Activated T-helper 1 cell treated with anti-CD3 and anti-CD28 coated beads, Interleukin-12 subunit alpha, Interleukin-12 subunit beta, Interleukin-2, Interleukin-4 antibody, amounts not matched to agents 30 ng/mL and 10 ng/mL and 1 ng/mL, durations not matched to agents 14 hours and 24 hours and 36 hours (primary cell): ENCODE measurements at regions not wholly inside any gene's neighbourhood (a gene's known extent, or its start where the extent isn't known, plus 50 kb on each side); places are given as distances from the start of the nearest gene placed in this dataset.

Source experiments
- DNase-seq: peaks from one replicate; pipeline ENCODE4 v3.0.0; 2021; ENCODE audit warnings: low spot score
- H3K27ac Mint-ChIP-seq: one replicate; pipeline ENCODE4 v1.8.0; 2021; ENCODE audit warnings: mild to moderate bottlenecking, mixed read lengths
- H3K27me3 Mint-ChIP-seq: one replicate; pipeline ENCODE4 v1.8.0; 2022; ENCODE audit warnings: mild to moderate bottlenecking, moderate library complexity, mixed read lengths; ENCODE audit not compliant: insufficient read depth
- H3K36me3 Mint-ChIP-seq: one replicate; pipeline ENCODE4 v1.8.0; 2021; ENCODE audit warnings: low read depth, mixed read lengths
- H3K4me1 Mint-ChIP-seq: one replicate; pipeline ENCODE4 v1.8.0; 2021; ENCODE audit warnings: low read depth, mixed read lengths
- H3K4me3 Mint-ChIP-seq: one replicate; pipeline ENCODE4 v1.8.0; 2021; ENCODE audit warnings: mild to moderate bottlenecking, moderate library complexity, mixed read lengths
- H3K9me3 Mint-ChIP-seq: one replicate; pipeline ENCODE4 v1.8.0; 2021; ENCODE audit warnings: mixed read lengths
- intact Hi-C: fragments of 100-400 bp; cut with micrococcal nuclease; formaldehyde crosslinking; loops from one replicate; pipeline ENCODE4 v1.15.1; 2024

DNA sequence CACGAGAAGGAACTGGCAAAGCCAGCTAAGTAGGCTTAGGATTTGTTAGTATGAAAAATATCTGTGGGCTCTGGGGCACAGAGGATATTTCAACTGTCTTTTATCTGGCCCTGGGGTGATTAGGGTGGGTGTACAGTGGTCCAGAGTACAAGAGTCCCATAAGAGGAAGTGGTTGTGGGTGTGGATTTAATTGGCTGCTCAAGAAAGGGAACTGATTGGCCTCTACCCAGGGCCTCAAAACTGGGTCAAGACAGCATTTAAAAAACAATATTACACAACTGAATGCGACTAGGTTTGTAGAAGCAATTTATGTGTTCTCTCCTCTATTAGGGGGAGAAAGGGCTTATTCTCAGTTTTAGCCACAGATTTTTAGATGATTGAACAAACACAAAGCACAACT, 1353.4 kb upstream of the WWC1 start:
- DNase-seq, result no peak
- intact Hi-C loops, result no loop called here
- H3K27me3 Mint-ChIP-seq, result no peaks in the 10 kb centered on the region
- H3K4me1 Mint-ChIP-seq, result no peaks in the 10 kb centered on the region
- H3K27ac Mint-ChIP-seq, result no peak overlapping the region
- H3K9me3 Mint-ChIP-seq, result peaks cover 18% of the 10 kb centered on the region
- H3K36me3 Mint-ChIP-seq, result no peaks in the 10 kb centered on the region
- H3K4me3 Mint-ChIP-seq, result no peak overlapping the region

DNA sequence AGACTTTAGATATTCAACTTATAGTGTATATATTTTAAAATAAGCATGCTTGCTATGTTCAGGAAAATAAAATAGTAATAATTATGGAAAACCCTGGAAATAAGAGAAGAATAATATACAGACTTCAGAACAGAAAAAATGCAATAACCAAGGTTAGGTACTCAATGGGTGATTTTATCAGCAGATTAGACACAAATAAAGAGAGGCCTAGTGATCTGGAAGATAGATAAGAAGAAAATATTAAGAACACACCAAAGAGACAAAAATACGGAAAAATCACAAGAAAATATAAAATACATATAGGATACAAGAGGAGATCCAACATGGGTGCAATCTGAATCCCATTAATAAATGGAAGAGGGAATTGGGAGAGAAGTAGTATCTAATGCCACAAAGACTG, 1348.5 kb upstream of the WWC1 start:
- no peak for DNase-seq
- Mint-ChIP-seq H3K36me3 (no peaks in the 10 kb centered on the region), H3K9me3 (peaks cover 17% of the 10 kb centered on the region), H3K27ac (no peak overlapping the region), H3K27me3 (no peaks in the 10 kb centered on the region), H3K4me1 (no peaks in the 10 kb centered on the region), H3K4me3 (no peak overlapping the region)
- intact Hi-C loops, result no loop called here

DNA sequence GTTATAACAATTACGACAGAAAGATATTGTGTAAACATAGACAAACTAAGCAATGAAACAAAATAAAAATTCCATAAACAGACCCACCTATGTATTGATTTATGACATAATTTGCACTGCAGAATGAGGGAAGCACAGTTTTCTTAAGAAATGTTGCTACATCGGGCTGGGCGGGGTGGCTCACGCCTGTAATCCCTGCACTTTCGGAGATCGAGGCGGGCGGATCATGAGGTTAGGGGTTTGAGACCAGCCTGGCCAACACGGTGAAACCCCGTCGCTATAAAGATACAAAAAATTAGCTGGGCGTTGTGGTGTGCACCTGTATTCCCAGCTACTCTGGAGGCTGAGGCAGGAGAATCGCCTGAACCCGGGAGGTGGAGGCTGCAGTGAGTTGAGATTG, 1344.4 kb upstream of the WWC1 start:
- Mint-ChIP-seq H3K27me3 (no peaks in the 10 kb centered on the region), H3K36me3 (no peaks in the 10 kb centered on the region), H3K4me1 (no peaks in the 10 kb centered on the region), H3K27ac (no peak overlapping the region), H3K4me3 (no peak overlapping the region), H3K9me3 (peaks cover 11% of the 10 kb centered on the region)
- DNase-seq, result no peak
- intact Hi-C loops, result no loop called here

DNA sequence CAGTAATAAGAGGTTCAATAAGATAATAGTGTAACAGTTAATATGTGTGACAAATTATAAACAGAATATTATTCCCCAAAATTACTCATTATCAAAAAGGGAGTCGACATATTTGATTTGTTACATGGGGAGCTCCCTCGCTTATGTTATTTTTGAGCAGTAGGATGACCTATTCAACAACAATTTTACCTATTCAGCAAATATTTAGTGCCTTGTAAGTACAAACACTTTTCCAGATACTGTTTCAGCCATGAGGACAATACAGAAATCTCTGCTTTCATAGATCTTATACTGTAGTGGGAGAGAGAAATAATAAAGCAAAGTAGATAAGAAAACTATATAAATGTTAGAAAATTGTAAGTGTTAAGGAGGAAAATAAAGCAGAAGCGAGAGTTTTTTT, 1342.8 kb upstream of the WWC1 start:
- DNase-seq, result no peak
- Mint-ChIP-seq H3K4me1 (no peaks in the 10 kb centered on the region), H3K27ac (no peak overlapping the region), H3K36me3 (no peaks in the 10 kb centered on the region), H3K4me3 (no peak overlapping the region), H3K9me3 (no peaks in the 10 kb centered on the region), H3K27me3 (no peaks in the 10 kb centered on the region)
- intact Hi-C loops, result no loop called here

DNA sequence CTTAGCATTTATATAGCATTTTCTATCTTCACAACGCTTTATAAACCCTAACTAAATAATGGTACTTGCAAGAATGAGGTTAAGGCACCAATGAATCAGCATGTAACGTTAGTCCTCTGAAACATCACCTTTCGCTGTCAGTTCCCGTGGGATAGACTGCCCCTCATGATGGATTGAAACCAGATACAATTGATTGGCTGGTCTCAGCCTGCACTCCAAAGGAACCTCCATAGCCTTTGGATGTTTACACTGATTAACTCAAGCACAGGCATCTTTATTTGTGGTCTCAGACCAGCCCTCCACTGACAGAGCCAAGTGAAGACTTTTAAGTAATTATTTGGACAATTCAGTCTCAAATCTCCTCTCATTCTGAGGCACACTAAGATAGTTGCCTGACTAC, 1339.4 kb upstream of the WWC1 start:
- DNase-seq, result no peak
- intact Hi-C loops, result no loop called here
- no peaks in the 10 kb centered on the region for H3K4me1 Mint-ChIP-seq
- no peak overlapping the region for H3K27ac Mint-ChIP-seq
- H3K4me3 Mint-ChIP-seq, result no peak overlapping the region
- no peaks in the 10 kb centered on the region for H3K36me3 Mint-ChIP-seq
- H3K9me3 Mint-ChIP-seq, result no peaks in the 10 kb centered on the region
- no peaks in the 10 kb centered on the region for H3K27me3 Mint-ChIP-seq

DNA sequence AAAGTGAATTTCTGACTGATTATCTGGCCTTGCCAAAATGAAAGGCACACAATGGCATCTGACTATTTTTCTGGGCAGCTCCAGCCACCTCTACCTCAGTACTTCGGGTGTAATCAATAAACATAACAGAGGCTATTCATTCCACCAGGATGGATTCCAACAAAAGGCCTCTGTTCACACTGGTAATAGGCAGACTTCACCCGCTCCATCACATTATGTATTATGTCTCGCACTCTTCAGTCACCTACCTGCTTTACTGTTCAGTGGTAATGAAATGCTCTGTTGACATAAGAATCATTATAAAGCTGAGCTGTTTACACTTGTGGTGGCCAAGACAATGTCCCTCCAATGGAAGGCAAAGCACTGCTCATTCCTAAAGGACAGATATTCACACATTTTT, 1333.7 kb upstream of the WWC1 start:
- Mint-ChIP-seq H3K9me3 (no peaks in the 10 kb centered on the region), H3K36me3 (no peaks in the 10 kb centered on the region), H3K4me1 (no peaks in the 10 kb centered on the region), H3K27ac (no peak overlapping the region), H3K27me3 (no peaks in the 10 kb centered on the region), H3K4me3 (no peak overlapping the region)
- DNase-seq, result no peak
- intact Hi-C loops, result no loop called here

DNA sequence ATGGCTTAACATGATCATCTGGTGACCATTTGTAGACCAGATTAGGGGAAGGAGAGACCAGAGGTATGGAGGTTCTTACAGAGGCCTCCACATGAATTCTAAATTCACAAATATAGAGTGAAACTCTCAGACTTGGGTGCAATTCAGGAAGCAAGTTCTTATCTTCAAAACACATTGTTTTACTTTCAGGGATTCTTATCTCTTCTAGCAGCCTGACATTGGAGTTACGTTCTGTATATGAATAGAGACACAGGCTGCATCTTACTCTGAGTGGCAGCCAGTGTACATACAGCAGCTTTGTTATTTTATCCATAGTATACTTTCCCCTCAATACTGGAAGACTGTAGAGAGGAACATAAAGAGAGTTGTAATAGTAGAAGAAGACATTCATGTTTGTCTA, 1331.7 kb upstream of the WWC1 start:
- H3K27ac Mint-ChIP-seq, result no peak overlapping the region
- no peaks in the 10 kb centered on the region for H3K4me1 Mint-ChIP-seq

DNA sequence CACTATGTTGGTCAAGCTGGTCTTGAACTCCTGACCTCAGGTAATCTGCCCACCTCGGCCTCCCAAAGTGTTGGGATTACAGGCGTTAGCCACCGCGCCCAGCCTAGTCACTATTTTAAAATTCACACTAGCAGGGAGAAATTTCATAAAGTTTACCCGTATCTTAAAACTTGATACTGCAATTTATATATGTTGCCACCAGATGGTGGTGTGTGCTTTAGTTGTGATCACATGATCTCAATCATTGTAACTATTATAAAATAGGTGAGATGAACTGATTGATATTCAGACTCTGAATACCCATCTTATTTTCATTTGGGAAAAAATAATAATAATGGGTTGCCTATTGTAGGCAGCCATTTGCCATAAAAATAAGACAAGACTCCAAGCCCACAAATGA, 1330.4 kb upstream of the WWC1 start:
- DNase-seq, result no peak
- Mint-ChIP-seq H3K4me3 (no peak overlapping the region), H3K27ac (no peak overlapping the region), H3K27me3 (no peaks in the 10 kb centered on the region), H3K9me3 (peaks cover 5% of the 10 kb centered on the region), H3K36me3 (no peaks in the 10 kb centered on the region), H3K4me1 (no peaks in the 10 kb centered on the region)
- intact Hi-C loops, result no loop called here

More for the DNA sequence above, 1331.7 kb upstream of the WWC1 start:
- DNase-seq, result no peak
- no peaks in the 10 kb centered on the region for H3K27me3 Mint-ChIP-seq
- H3K36me3 Mint-ChIP-seq, result no peaks in the 10 kb centered on the region
- intact Hi-C loops, result no loop called here
- no peaks in the 10 kb centered on the region for H3K9me3 Mint-ChIP-seq
- H3K4me3 Mint-ChIP-seq, result no peak overlapping the region

DNA sequence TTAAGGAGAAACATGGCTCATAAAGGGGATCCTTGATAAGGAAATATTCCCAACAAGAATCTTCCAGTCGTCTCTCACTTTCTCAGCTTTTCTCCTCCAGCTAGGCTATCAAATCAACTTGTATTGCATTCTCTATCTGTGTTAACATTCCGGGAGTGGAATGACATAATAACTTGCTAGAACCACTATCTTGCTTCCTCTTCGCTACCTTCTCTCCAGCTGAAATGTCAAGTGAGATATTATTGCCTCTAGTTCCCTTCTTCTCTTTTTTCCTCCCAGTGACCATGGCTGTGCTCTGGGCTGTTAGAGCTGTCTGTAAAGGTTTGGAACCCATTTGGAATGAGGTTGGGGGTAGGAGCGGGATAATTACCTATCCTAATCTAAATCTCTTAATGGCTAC, 1329.5 kb upstream of the WWC1 start:
- Mint-ChIP-seq H3K9me3 (peaks cover 7% of the 10 kb centered on the region), H3K36me3 (no peaks in the 10 kb centered on the region), H3K27ac (no peak overlapping the region), H3K27me3 (no peaks in the 10 kb centered on the region), H3K4me1 (no peaks in the 10 kb centered on the region), H3K4me3 (no peak overlapping the region)
- intact Hi-C loops, result no loop called here
- no peak for DNase-seq

DNA sequence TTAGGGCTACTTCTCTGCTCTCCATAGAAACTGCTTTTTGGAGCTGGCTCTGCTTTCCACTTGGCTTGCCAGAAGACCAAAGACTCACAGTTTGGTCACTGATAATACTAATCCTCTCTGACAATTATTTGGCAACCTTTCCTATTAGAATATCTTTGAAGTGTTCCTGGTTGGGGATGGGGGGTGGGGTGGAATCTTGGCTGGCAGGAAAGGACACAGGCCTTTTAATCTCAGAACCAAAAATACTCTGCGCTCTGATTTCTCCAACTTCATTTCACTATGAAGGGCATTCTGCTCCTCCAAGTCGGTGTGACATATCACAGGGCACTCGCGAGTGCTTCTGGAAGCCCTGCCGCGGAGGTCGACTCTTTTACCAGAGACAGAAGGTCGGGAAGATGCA, 1329.0 kb upstream of the WWC1 start:
- no peaks in the 10 kb centered on the region for H3K27me3 Mint-ChIP-seq
- peaks cover 7% of the 10 kb centered on the region for H3K9me3 Mint-ChIP-seq
- H3K4me3 Mint-ChIP-seq, result no peak overlapping the region

DNA sequence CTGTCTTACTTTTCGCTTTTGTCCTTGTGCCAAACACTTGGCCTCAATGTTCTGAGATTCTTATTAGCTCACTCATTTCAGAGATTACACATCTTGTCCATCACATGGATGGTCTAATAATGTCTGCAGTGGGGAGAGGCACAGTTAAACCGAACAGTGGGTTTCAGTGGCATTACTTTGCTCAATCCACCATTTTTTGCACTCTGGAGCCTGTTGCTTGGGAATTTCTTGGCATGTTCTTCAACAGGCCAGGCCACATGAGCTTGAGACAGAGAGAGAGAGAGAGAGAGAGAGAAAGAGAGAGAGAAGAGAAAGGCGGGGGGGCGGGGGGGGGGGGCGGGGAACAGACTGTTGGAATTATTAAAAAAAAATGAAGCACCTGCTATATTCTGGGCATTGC, 1327.8 kb upstream of the WWC1 start:
- Mint-ChIP-seq H3K27me3 (no peaks in the 10 kb centered on the region), H3K9me3 (peaks cover 7% of the 10 kb centered on the region), H3K4me3 (no peak overlapping the region), H3K27ac (no peak overlapping the region), H3K36me3 (no peaks in the 10 kb centered on the region), H3K4me1 (no peaks in the 10 kb centered on the region)
- DNase-seq, result no peak
- intact Hi-C loops, result no loop called here

More for the DNA sequence above, 1329.0 kb upstream of the WWC1 start:
- Mint-ChIP-seq H3K36me3 (no peaks in the 10 kb centered on the region), H3K27ac (no peak overlapping the region), H3K4me1 (no peaks in the 10 kb centered on the region)
- intact Hi-C loops, result no loop called here
- DNase-seq, result no peak

DNA sequence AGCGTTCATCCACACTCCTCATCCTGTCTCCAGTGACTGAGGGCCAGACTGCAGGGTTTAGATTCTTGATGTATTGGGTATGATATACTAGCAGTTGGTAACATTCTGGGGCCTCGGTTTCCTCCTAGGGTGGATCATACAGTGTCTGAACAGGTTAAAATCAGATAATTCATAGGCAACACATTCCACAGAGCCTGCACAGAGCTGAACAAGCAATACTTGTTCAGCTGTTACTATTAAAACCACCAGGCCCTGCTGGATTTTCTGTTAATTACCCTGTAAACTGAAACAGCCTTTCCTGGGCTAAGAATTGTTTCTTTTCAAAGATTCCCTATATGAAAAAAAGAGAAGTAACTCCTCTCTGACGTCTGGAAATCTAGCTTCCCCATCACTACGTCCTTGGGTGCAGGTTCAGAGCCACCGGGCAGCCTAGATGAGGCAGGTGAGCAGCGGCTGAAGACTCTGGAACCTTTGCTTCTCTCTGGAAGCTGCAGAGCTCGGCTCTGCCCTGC, 1313.5 kb upstream of the WWC1 start:
- Mint-ChIP-seq H3K27ac (no peak overlapping the region), H3K4me3 (no peak overlapping the region), H3K4me1 (peaks cover 4% of the 10 kb centered on the region), H3K36me3 (no peaks in the 10 kb centered on the region), H3K27me3 (peaks cover 18% of the 10 kb centered on the region), H3K9me3 (no peaks in the 10 kb centered on the region)
- intact Hi-C loops, result no loop called here
- DNase-seq, result no peak

DNA sequence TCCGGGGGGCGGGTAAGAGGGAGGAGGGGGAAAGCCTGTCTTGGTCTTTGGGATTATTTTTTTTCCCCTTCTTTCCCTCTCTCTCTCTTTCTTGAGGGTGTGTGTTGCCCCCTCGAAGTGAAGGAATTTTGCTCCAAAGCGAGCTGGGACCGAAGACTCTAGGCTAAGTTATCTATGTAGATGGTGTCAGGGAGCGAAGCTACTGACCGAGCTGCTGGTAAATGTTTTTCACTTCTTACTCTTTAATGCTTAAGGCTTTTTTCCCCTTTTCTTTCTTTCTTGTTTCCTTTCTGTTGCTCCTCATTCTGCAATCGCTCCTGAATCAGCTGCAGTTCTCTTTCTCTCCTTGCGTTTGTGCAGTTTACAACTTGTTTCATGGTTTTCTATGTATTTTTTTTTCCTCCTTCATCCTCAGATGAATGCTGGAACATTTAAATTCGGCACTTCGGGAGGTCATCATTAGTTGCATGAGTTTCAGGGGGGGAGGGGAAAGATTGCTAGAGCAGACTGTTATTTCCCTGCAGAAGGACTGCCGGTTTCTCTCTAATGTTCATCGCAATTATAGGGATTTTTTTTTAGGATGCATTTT, 1312.0 kb upstream of the WWC1 start:
- H3K27ac Mint-ChIP-seq, result no peak overlapping the region
- peaks cover 4% of the 10 kb centered on the region for H3K4me1 Mint-ChIP-seq
- no peaks in the 10 kb centered on the region for H3K36me3 Mint-ChIP-seq
- DNase-seq, result no peak
- no peaks in the 10 kb centered on the region for H3K9me3 Mint-ChIP-seq
- peak overlapping the region; percentile 3 for H3K4me3 Mint-ChIP-seq
- peaks cover 18% of the 10 kb centered on the region for H3K27me3 Mint-ChIP-seq
- intact Hi-C loops, result no loop called here

DNA sequence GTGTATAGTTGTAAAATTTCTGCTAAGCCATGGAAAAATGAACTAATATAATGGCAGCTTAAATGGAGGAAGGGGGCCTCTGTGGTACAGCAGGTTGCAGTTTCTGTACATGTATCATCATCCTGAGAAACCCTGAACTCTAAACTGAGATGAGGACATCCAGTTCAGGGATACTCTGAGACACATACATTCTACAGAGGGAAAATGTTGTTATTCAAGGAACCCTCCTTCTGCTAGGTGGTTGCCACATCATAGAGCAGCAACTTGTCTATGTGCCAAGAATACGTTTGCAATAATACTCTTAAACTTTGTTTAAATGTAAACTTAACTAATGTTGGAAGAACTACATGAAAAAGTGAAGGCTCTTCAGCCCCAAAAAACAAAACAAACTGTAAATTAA, 1310.8 kb upstream of the WWC1 start:
- Mint-ChIP-seq H3K27me3 (peaks cover 18% of the 10 kb centered on the region), H3K4me3 (no peak overlapping the region), H3K36me3 (no peaks in the 10 kb centered on the region), H3K27ac (no peak overlapping the region), H3K9me3 (no peaks in the 10 kb centered on the region), H3K4me1 (peaks cover 4% of the 10 kb centered on the region)
- intact Hi-C loops, result no loop called here
- DNase-seq, result no peak
